ENCODE measurements at regions not wholly inside any gene's neighbourhood (a gene's known extent, or its start where the extent isn't known, plus 50 kb on each side); places are given as distances from the start of the nearest gene placed in this dataset.

GRCh38 chr2:7458066-7458465 lies 540.9 kb downstream of the RNF144A start:
- DNase-seq (ENCODE audit: low spot score), result no peak

GRCh38 chr2:7467782-7468447 lies 550.7 kb downstream of the RNF144A start:
- no peak for DNase-seq (ENCODE audit: low spot score)

DNA sequence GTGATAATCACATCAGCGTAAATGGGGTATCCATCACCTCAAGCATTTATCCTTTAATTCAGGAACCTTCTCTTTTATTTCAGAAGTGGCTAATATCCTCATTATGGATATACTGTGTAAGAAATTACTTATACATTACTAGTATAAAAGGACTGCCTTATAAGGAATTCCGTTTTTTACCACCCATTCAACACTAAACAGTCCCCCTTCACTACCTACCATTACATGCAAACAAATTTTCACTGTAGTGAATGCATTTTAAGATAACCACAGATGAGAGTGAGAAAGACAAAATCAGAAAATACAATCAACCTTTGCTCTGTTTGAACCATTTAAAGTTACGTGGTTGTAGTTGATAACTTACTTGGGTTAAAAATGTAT lies 551.2 kb downstream of the RNF144A start:
- no peak for DNase-seq (ENCODE audit: low spot score)

DNA sequence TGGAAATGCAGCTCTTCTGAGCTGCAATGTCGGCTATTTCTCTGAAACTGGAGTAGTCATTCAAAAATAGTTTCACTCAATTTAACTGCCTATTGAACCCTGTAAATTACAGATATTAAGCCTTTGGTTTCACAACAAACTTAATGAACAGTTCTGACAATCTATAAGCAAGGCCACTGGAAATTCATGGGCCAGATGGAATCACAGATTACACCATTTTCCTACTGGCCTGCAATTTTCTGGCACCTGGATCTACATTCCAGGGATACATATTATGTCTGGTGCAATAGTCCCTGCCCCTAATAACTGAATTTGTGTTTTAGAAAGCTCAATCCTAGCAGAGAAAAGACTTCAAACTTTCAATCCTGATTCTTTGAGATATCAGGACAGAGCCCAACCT lies 551.7 kb downstream of the RNF144A start:
- DNase-seq (ENCODE audit: low spot score), result no peak

DNA sequence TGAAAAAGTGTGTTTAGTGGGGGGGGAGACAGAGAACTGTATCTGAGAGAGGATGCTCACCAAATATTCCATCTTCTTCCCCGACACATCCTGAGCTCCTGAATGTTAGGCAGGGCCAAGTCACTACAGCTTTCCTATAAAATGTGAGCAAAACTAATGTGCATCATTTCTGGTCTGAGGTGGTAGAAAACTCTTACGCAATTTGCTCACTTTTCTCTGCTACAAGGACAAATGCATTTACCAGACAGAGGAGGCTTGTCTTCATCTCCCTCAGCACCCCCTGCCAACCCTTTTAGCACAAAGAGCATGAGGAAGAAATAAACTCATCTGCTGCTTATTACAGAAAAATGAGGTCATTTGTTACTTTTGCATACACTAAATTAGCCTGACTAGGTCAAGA lies 554.0 kb downstream of the RNF144A start:
- no peak for DNase-seq (ENCODE audit: low spot score)

- no peak for DNase-seq (ENCODE audit: low spot score)
These were observed 555.3 kb downstream of the RNF144A start for GRCh38 chr2:7472465-7472864.

DNA sequence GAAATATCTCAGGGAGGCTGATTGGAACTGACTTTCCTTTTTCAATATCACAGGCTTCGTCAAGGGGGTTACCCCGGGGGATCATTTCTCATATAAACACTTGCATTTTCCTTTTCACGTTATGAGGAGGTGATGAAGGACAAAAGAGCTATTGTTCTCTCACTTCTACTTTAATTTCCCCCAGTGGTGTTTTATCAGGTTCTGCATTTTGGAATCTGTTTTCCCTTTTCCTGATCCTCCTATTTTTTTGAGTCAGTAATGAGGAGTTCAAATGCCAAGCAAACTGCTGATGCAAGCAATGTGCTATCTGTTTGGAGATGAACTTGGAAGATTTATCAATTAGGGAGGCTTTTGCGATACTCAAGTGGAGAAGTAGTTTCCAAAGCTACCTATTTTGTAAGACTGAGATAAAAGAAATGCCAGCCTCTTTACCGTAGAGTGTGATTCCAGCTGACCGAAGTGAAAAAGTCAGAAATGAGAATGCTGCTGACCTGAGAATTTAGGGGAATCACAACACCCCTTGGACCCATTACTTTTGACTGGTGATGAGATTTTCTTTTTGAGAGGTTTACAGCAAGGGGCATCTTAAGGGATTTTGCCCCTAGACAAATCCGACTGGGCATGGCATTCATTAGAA lies 556.0 kb downstream of the RNF144A start:
- DNase-seq (ENCODE audit: low spot score), result peak; percentile 2

- DNase-seq (ENCODE audit: low spot score), result no peak
These were observed 559.2 kb downstream of the RNF144A start for GRCh38 chr2:7476371-7476770.

DNA sequence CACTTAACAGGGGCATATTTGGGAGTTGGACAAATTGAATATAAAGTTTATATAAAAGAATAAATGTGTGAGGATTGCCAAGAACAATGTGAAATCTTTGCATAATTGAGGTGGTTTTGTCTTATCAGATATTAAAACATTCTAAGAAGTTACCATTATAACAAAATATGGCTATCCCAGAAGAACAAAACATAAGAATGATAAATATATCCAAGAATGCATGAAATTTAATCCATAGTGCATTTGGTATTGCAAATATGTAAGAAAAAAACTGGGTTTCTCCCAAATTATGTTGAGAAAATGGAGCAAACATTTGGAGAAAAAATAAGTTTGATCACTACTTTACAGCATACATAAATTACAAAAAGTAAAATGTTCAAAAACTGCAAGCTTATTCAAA lies 562.4 kb downstream of the RNF144A start:
- DNase-seq (ENCODE audit: low spot score), result no peak

- DNase-seq (ENCODE audit: low spot score), result no peak
These were observed 563.2 kb downstream of the RNF144A start for GRCh38 chr2:7480431-7480830.

DNA sequence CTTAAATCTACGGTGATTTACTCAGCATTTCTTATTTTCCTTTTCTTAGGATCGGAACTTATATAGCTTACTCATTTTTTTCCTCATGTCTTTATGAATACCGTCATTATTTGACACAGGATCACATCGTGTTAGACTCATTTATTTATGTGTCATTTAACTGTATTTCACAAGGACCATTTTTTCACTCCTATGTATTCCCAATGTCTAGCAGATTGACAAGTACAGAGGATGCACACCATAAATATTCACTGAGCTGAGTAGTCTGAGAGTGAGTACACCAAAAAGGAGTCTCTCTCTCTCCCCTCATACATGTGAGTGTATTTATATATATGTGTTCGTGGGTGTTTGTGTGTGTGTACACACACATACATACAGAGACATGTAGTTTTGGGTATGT lies 573.5 kb downstream of the RNF144A start:
- no peak for DNase-seq (ENCODE audit: low spot score)

- no peak for DNase-seq (ENCODE audit: low spot score)
These were observed 575.5 kb downstream of the RNF144A start for GRCh38 chr2:7492719-7493118.

DNA sequence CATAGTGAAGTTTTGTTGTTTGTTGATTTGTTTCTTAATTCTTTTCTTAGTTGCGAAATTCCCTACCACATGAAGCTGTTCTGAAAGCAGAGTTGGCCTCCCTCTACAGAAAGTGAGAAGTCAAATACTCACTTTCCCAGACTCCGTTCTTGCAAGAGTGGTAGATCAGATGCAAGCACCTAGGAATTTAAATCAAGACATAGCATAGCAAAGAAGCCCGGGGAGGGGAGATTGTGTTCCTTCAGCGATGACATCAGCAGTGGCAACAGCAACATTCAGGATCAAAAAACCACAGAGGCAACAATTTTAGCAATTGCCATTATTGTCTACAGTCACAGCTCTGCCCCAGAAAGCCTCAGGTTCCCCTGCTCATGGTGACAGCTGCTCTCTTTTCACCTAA lies 580.0 kb downstream of the RNF144A start:
- no peak for DNase-seq (ENCODE audit: low spot score)

DNA sequence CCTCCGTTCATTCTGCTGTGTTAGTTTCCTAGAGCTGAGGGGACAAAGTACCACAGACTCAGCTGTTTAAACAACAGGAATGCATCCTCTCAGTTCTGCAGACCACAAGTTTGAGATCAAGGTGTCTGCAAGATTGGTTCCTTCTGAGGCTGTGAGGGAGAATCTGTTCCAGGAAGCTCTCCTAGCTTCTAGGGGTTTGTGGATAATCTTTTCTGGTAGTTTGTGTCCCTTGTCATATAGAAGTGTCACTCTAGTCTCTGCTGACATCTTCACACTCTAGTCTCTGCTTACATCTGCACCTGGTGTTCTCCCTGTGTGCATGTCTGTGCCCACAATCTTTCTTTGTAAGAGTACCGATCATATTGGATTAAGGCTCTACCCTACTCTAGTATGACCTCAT lies 581.8 kb downstream of the RNF144A start:
- DNase-seq (ENCODE audit: low spot score), result no peak

DNA sequence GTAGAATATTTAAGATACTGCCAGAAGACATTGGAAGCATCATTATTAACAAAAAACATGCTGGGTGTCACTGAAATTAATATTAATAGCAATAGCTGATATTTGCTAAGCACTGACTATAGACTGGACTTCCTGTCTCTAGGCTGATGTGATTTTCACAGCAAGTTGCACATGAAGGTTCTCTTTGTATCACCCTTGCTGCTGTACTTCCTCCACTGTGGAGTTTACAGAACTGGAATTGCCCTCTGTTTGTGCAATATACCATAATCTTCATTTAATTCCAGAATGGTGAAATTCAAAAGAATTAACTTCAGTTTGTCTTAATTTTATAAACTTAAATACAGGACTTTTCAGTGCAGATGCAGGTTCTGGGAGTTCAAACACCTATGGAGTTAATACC lies 585.1 kb downstream of the RNF144A start:
- DNase-seq (ENCODE audit: low spot score), result no peak

GRCh38 chr2:7508296-7508943 lies 591.2 kb downstream of the RNF144A start:
- no peak for DNase-seq (ENCODE audit: low spot score)

DNA sequence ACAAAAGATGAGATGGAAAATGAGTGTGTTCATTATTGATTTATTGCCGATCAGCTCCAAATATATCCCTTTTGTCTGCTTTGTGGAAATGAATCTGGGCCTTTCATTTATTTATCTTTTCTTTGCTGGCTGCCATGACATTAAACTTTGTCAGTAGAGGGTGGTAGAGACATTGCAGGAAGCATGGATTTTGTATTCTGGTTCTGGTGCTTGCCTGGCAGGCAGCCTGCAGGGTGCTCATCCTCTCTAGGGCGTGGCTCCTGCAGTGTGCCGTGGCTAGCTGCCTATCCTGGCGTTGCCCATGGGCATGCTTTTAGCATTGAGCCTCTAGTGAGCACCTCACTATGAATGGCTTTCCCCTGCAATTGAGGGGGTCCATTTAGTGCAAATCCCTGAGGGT lies 593.1 kb downstream of the RNF144A start:
- DNase-seq (ENCODE audit: low spot score), result no peak

DNA sequence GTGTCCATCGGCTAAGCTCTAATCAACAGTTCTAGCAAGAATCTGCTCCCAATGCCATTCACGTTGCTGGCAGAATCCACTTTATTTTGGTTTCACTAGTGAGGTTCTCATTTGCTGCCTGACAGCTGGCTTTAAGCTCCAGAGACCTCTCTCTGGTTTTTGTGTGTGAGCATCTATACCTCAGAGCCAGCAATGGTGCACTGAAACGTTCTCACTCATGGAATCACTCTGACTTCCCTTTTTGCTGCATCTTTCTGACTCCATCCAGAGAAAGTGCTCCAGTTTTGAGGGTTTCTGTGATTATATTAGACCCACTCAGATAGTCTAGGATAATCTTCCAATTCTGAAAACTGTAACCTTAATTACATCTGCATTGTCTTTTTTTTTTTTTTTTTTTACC lies 596.6 kb downstream of the RNF144A start:
- no peak for DNase-seq (ENCODE audit: low spot score)

GRCh38 chr2:7515327-7515726 lies 598.1 kb downstream of the RNF144A start:
- DNase-seq (ENCODE audit: low spot score), result no peak

DNA sequence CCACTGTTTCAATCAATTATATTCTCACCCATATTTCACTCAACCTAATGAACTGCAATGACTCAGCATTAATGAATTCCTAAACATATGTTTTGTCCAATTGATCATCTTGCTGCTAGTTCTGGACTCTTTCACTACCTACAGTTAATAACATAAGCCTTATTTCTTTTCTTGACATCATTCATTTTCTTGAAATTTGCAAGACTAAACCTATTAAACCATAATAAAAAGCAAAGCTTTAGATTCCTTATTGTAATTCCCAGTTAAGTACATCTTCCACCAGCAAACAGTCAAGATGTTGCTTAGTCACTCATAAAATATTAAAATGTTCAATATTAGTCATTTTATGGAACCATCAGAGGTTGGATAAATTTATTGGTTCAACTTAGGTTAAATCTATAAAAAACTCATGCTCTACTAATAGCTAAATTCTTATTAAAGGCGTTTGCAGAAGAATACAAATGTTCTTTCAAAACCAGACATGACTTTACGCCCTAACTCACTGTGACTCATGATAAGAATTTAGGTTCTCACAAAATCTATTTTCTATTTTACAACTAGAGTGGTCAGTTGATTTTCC lies 599.4 kb downstream of the RNF144A start:
- DNase-seq (ENCODE audit: low spot score), result no peak

- peak; percentile 24 for DNase-seq (ENCODE audit: low spot score)
These were observed 599.9 kb downstream of the RNF144A start for GRCh38 chr2:7517088-7517487.

DNA sequence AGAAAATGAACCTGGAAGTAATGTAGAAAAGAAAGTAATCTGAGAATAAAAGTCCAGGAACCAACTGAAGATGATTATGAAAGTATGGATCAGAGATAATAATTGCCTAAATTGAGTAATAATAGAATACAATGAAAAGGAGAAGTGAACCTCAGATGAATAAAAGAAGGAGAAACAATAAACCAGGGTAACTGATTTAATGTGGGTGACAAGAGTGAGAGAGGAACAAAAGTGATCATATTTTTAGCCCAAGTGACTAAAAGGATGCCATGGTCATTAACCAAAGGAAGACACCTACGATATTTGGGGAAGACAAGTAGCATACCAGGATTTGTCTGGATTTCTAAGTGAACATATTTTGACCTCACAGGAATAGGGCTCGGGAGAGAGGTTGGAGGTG lies 600.6 kb downstream of the RNF144A start:
- no peak for DNase-seq (ENCODE audit: low spot score)
